ENCODE measurements at regions not wholly inside any gene's neighbourhood (a gene's known extent, or its start where the extent isn't known, plus 50 kb on each side); places are given as distances from the start of the nearest gene placed in this dataset.
"Not testable (repeated sequence)": the region's sequence is repeated elsewhere in the genome, so short reads cannot be mapped to it uniquely, and the experiment has no call there.

- no peak for FAIRE-seq
Measured at GRCh38 chr14:48731260-48731659, 854.9 kb downstream of the RPS29 start.

GRCh38 chr14:48726080-48726642 is 860.0 kb downstream of the RPS29 start:
- no peak for DNase-seq (ENCODE audit: low spot score)
- peak; percentile 56 for FAIRE-seq

More at GRCh38 chr14:48731260-48731659, 854.9 kb downstream of the RPS29 start:
- no peak for DNase-seq (ENCODE audit: low spot score)

GRCh38 chr14:48725051-48725734 is 861.0 kb downstream of the RPS29 start:
- no peak for FAIRE-seq
- no peak for DNase-seq (ENCODE audit: low spot score)

- DNase-seq (ENCODE audit: low spot score): no peak
- FAIRE-seq: no peak
Measured at GRCh38 chr14:48723841-48724495, 862.2 kb downstream of the RPS29 start.

- FAIRE-seq (peak; percentile 70), DNase-seq (ENCODE audit: low spot score) (no peak)
Measured at GRCh38 chr14:48714366-48714765, 871.8 kb downstream of the RPS29 start.

GRCh38 chr14:48710133-48710532 is 876.0 kb downstream of the RPS29 start:
- FAIRE-seq (peak; percentile 80), DNase-seq (ENCODE audit: low spot score) (no peak)

GRCh38 chr14:48709277-48709785 is 876.8 kb downstream of the RPS29 start:
- FAIRE-seq: no peak
- no peak for DNase-seq (ENCODE audit: low spot score)

GRCh38 chr14:48704639-48705038 is 881.5 kb downstream of the RPS29 start:
- no peak for FAIRE-seq
- no peak for DNase-seq (ENCODE audit: low spot score)

- FAIRE-seq: no peak
- DNase-seq (ENCODE audit: low spot score): no peak
Measured at GRCh38 chr14:48703728-48704467, 882.3 kb downstream of the RPS29 start.

- not testable (repeated sequence) for FAIRE-seq; DNase-seq (ENCODE audit: low spot score)
Measured at GRCh38 chr14:48697362-48697761, 888.8 kb downstream of the RPS29 start.

GRCh38 chr14:48693793-48694192 is 892.4 kb downstream of the RPS29 start:
- FAIRE-seq: no peak
- no peak for DNase-seq (ENCODE audit: low spot score)

GRCh38 chr14:48690349-48690748 is 895.8 kb downstream of the RPS29 start:
- DNase-seq (ENCODE audit: low spot score) (no peak), FAIRE-seq (no peak)

GRCh38 chr14:48686650-48687049 is 899.5 kb downstream of the RPS29 start:
- DNase-seq (ENCODE audit: low spot score) (no peak), FAIRE-seq (no peak)

GRCh38 chr14:48672506-48672905 is 913.7 kb downstream of the RPS29 start:
- DNase-seq (ENCODE audit: low spot score) (no peak), FAIRE-seq (no peak)

- FAIRE-seq (no peak), DNase-seq (ENCODE audit: low spot score) (no peak)
Measured at GRCh38 chr14:48670939-48671338, 915.2 kb downstream of the RPS29 start.

GRCh38 chr14:48665077-48665784 is 920.9 kb downstream of the RPS29 start:
- DNase-seq (ENCODE audit: low spot score) (no peak), FAIRE-seq (no peak)

- DNase-seq (ENCODE audit: low spot score): no peak
- FAIRE-seq: no peak
Measured at GRCh38 chr14:48643241-48643640, 942.9 kb downstream of the RPS29 start.

- no peak for DNase-seq (ENCODE audit: low spot score)
- no peak for FAIRE-seq
Measured at GRCh38 chr14:48628870-48629269, 953.5 kb upstream of the MDGA2 start.

- FAIRE-seq (no peak), DNase-seq (ENCODE audit: low spot score) (no peak)
Measured at GRCh38 chr14:48622980-48623379, 947.6 kb upstream of the MDGA2 start.

- FAIRE-seq (no peak), DNase-seq (ENCODE audit: low spot score) (no peak)
Measured at GRCh38 chr14:48618057-48618456, 942.7 kb upstream of the MDGA2 start.

- FAIRE-seq (no peak), DNase-seq (ENCODE audit: low spot score) (no peak)
Measured at GRCh38 chr14:48616931-48617330, 941.5 kb upstream of the MDGA2 start.

Measured in urothelium cell line (cell line).